NCI-H1105 treated with DMSO at 0.1 percent for 48 hours (cell line): ENCODE measurements at regions not wholly inside any gene's neighbourhood (a gene's known extent, or its start where the extent isn't known, plus 50 kb on each side); places are given as distances from the start of the nearest gene placed in this dataset.

Source experiments
- DNase-seq: peaks from one replicate; lab custom pipeline; 2025; lab: John Stamatoyannopoulos, UW

- DNase-seq, result no peak
These were observed 177.4 kb upstream of the NECTIN1 start for GRCh38 chr11:119906376-119906775.

DNA sequence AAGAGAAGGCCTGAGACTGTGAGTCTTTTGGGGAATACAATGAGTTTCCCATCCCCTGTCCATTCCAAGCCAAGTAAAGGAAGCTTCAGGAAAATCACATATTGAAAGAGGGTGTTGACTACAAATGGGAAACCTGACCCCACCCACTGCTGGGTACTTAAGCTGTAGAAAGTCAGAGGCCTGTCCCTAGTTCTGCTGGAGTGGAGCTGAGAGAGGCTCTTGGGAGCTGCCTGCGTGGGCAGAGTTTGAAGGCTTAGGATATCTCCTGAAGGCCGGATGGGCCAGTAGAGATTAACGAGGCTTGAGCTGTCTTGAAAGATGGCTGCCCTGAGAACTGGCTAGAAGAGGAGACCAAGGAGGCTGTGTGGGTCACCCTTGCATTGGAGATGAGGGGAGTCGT, 176.2 kb upstream of the NECTIN1 start:
- DNase-seq, result no peak

DNA sequence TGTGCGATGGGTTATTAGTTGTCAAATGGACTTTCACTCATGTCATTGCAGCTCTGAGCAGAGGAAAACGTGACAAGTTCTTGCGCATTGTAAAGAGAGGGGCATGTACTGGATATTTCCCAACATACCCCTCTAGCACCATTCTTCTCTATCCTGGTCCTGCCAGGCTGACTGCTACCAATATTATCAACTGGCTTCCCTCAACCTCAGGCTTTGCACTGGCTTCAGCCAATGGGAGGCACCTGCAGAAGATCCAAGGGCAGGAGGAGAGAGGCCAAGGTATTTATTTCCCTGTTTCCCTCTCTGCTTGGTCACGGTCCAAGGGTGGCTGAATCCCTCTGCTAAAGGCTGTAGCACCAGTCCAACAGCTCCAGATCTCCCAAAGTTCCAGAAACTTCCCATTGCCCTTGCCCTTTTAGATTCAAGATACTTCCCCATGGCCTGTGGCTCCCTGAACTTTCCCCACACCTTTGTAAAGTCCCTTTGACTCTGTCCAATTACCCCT, 175.6 kb upstream of the NECTIN1 start:
- no peak for DNase-seq

DNA sequence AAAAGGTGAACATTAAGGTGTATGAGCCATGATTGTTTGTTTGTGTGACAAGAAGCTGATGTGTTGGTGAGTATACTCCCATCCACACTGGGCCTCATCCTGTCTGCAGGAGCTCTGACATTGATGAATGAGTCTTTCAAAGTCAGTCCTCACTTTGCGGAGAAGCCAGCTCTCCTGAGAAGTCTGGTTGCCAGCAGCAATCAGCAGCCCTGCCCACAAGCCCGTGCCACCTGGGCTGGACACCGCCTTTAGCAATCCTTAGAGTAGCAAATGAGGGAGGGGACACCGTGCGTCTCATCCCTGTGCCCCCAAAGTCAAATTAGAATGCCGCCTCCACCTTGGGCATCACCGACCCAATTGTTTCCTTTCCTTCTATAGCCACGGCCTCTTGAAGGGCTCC, 174.8 kb upstream of the NECTIN1 start:
- no peak for DNase-seq

DNA sequence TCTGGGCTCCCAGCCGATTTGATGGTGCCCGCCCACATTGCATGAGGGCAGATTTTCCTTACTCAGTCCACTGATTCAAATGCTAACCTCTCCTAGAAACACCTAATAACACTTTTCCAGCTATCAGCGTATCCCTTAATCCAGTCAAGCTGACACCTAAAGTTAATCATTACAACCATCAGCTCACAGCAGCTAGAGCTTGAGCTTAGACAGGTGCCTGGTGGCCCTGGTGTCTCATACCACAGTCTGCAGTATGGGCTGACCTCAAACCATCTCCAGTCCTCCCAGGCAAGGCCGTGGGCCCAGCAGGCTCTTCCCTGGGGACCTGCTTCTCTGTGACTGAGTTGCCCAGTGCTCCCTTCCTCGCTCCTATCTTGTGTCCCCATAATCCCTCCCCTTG, 174.4 kb upstream of the NECTIN1 start:
- DNase-seq, result no peak

GRCh38 chr11:119902656-119903231, 173.7 kb upstream of the NECTIN1 start:
- DNase-seq, result no peak

- DNase-seq, result no peak
These were observed 172.9 kb upstream of the NECTIN1 start for GRCh38 chr11:119901657-119902577.

- no peak for DNase-seq
These were observed 171.0 kb upstream of the NECTIN1 start for GRCh38 chr11:119899997-119900396.

- DNase-seq, result no peak
These were observed 168.6 kb upstream of the NECTIN1 start for GRCh38 chr11:119897576-119897975.

- no peak for DNase-seq
These were observed 168.0 kb upstream of the NECTIN1 start for GRCh38 chr11:119897046-119897440.

DNA sequence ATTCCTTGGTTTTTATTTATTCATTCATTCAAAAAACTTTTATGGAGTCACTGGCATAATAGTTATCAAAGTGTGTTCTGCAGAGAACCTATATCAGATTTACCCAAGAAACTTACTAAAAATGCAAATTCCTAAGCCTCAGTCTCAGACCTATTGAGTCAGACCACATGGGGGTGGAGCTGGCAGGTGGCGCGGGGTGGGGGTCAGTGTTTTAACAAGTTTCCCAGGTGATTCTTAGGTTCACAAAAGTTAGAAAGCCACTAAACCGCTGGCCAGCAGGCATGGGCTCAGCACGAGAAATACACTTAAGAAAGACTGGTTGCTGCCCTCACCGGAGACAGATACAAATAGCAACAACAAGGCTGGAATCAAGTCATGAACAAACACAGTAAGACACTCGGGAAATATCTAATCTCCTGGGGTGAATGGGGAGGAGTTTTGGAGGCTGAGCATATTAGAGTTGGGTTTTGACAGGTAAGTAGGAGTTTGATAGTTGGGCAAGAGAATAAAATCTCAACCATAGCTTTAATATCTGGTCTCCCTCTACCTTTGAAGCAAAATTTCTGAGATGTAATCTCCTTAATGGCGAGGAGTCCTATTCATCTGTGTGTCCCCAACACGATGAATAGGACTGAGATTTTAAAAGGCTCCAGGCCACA, 167.5 kb upstream of the NECTIN1 start:
- DNase-seq, result no peak

DNA sequence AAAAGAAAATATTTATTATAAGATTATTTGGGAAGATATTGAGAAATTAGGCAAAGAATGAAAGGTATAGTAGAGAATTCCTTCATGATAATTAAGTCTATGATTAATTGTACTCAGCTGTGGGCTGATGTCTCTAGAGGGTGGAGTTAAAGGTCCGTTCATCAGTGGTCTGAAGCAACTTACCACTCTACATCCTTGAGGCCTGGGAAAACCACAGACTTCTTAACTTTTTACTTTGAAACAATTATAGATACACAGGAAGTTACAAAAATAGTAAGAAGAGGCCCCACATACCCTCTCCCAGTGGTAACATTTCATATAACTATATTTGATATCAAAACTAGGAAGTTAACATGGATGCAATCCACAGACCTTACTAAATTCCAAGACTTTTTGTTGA, 167.0 kb upstream of the NECTIN1 start:
- DNase-seq, result no peak

DNA sequence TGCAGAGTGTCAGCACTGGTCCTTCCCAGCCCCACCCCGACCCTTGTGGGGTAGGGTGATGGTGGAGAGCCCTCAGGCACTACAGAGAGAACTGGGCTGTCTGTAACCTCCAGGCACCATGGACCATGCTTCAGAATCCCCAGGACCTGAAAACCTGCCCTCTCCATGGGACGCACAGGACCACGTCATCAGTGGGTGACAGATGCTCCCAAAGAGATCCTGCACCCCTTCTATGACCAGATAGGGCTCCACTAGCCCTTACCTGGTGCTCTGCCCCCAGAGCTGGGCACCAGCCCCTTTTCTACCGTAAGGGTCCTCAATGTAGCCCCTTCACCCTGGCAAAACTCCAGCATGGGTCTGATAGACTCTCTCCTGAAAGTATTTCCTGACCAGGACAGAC, 165.9 kb upstream of the NECTIN1 start:
- no peak for DNase-seq

GRCh38 chr11:119892311-119892808, 163.4 kb upstream of the NECTIN1 start:
- DNase-seq, result no peak

DNA sequence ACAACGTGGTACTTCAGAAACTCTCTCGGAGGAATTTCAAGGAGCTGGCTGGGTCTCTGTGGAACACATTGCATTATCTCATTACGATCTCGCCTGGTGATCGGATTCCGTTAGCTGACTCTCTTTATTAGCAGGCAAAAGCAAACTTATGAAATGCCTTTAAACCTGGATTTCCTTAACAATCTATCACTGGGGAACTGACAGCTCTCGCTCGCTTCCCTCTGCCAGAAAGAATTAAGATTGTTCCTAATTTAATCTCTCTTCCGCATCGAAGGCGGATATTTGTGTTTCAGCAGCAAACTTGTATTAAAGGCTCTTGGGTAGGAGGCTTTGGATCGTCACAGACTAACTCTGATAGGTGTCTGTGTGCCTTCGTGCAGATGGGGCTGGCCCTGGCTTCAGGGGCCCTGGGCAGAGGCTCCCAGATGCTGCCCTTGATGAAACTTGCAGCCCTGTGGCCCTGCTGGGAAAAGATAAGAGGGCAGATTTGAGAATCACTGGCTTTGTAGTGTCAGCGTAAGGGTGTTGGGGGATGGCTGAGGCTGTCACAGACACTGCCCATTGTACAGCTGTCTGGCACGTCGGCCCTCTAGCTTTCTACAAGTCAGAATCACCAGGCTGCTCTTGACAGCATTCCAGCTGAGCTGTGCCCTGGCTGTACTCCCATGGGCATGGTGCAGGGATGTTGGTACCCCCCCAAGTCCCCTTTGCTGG, 162.2 kb upstream of the NECTIN1 start:
- no peak for DNase-seq

DNA sequence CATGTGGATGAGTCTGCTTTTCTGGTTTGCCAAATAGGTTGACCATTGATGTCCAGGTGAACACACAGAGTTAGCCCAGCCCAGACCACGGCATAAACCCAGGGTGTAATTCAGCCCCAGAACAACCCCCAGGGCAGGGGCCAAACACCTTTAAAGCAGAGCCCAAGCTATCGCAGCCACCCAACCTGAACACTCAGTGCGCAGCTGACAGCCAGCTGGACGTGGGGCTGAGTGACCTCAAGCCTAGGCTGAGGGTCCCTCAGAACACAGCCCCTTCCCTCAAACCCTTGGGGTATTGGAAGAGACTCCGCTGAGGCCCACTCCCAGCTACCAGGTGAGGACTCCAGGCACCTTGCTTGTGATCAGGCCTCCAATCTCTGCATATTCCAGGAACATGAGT, 161.5 kb upstream of the NECTIN1 start:
- no peak for DNase-seq

DNA sequence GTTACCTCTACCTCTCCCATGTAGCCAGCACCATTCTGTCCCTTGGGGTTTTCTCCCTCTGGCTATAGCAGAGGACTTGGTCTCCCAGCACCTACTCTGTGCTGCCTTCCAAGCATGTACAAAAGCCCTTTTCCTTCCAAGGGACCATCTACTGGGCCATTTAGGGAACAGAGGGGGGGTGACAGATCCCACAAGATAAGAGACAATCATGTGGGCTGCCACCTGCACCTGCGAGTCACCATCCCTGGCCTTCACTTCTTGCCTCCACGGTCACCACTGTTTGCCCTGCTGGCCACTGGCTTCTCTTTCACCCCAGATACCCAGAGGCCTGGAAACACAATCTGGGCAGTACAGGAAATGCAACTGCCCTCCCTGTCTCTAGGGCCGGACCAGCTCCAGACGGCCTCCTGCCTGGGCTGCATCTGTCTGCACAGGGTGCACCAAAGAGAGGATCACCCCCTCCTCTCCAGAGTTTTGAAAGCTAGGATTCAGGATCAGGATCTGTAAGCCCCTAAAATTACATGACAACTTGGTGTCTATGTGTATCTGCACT, 160.8 kb upstream of the NECTIN1 start:
- no peak for DNase-seq

DNA sequence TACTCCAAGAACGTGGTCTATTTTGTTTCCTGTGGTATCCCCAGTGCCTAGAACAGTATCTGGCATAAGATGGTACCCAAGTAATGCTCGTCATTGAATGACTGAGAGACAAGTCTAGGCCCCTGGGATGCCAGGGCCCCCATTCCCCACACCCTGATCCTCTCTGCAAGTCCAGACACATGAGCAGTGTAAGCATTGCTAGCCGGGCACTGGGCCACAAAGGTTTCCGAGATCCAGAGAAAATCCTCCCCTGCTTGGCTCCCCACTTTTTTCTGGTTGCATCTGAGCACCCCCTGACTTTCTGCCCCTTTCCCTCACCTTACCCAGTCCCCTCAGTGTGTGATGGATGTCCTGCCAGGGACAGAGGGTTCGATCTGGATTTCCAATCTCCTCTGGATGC, 160.1 kb upstream of the NECTIN1 start:
- no peak for DNase-seq

- DNase-seq, result no peak
These were observed 159.1 kb upstream of the NECTIN1 start for GRCh38 chr11:119888119-119888518.

DNA sequence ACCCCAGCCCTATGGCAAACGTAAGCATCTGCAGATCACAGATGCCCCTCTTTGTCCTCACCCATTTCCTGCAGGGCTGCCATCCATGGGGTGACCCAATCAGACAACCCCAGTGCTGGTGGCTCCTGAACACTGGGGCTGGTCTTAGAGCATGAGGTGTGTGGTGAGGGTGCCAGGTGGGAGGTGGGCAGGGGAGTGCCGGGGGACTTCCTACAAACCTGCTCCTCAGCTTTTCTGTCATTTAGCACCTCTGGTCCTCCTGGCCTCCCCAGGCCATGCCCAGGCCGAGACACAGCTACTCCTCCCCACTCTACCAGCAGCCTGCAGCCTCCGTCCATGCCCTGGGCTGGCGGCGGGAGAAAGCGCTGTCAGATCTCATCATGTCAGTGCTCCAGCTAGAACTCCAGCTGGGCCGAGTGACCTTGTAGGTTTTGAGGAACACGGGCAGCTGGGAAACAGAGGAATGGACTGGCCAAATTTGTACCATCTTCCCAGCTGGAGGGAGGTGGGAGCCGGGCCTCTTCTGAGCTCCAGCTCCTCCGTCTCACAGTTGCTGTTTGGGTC, 157.7 kb upstream of the NECTIN1 start:
- DNase-seq, result no peak

- no peak for DNase-seq
These were observed 157.0 kb upstream of the NECTIN1 start for GRCh38 chr11:119885861-119886567.
